B cell (primary cell): ENCODE measurements at regions not wholly inside any gene's neighbourhood (a gene's known extent, or its start where the extent isn't known, plus 50 kb on each side); places are given as distances from the start of the nearest gene placed in this dataset.

Experiments
- ATAC-seq: fragments of 200-7000 bp; cut with Tn5 transposase; one replicate; pipeline ENCODE4 v1.10.0; 2021; ENCODE audit warnings: low read depth, mild to moderate bottlenecking, moderate number of reproducible peaks, moderate library complexity
- CTCF ChIA-PET: fragments of 350-600 bp; sonication (Branson Sonifier 250); formaldehyde crosslinking; loops from one replicate; lab custom pipeline; 2021; ENCODE audit warnings: antibody characterized with exemption, inconsistent platforms; lab: Charles Lee
- POLR2A ChIA-PET: fragments of 350-600 bp; sonication (Branson Sonifier 250); formaldehyde crosslinking; loops from one replicate; lab custom pipeline; 2021; ENCODE audit warnings: antibody characterized with exemption; lab: Charles Lee
- DNase-seq: peaks from one replicate; pipeline ENCODE4 v3.0.0; 2013
- H2AFZ ChIP-seq: 2 replicates; pipeline ENCODE4 v1.6.1; 2012; ENCODE audit warnings: mild to moderate bottlenecking, low read depth, low read length; ENCODE audit not compliant: insufficient read depth, poor library complexity, severe bottlenecking
- H3K27ac ChIP-seq, 2 donors: 1 replicate in 1 of 2; 2 replicates in 1 of 2; pipeline ENCODE4 v1.5.1; 2012 to 2013; ENCODE audit warnings: low read length in 2 of 2, mild to moderate bottlenecking in 2 of 2, moderate library complexity in 1 of 2
- H3K27me3 ChIP-seq, 4 experiments: fragments of 200-600 bp in 1 of 4; sonication (generic) in 1 of 4; replicated peaks in 1 of 4; 1 replicate in 2 of 4; 2 replicates in 2 of 4; pipeline versions ENCODE4 v1.6.1 to v1.7.0; 2013 to 2016; ENCODE audit warnings: low read length in 3 of 4, mild to moderate bottlenecking in 2 of 4, mixed read lengths in 1 of 4, moderate library complexity in 1 of 4; ENCODE audit not compliant: insufficient read depth in 4 of 4, control insufficient read depth in 3 of 4; ENCODE audit errors: control extremely low read depth in 1 of 4
- H3K36me3 ChIP-seq, 2 experiments: replicated peaks in 1 of 2; 1 replicate in 1 of 2; 2 replicates in 1 of 2; pipeline versions ENCODE4 v1.6.1 to v1.7.1; 2013; ENCODE audit warnings: low read length in 1 of 2; ENCODE audit not compliant: insufficient read depth in 2 of 2, control insufficient read depth in 1 of 2; ENCODE audit errors: control extremely low read depth in 1 of 2, extremely low read depth in 1 of 2
- H3K4me1 ChIP-seq, 2 donors: fragments of 200-600 bp in 1 of 2; sonication (generic) in 1 of 2; 1 replicate in 1 of 2; 2 replicates in 1 of 2; pipeline versions ENCODE4 v1.5.1 to v1.6.1; 2013 to 2017; ENCODE audit warnings: low read length in 2 of 2; ENCODE audit not compliant: control insufficient read depth in 2 of 2, insufficient read depth in 2 of 2
- H3K4me2 ChIP-seq: replicated peaks from 2 replicates; pipeline ENCODE3; 2012; ENCODE audit warnings: mild to moderate bottlenecking, low read depth, low read length; ENCODE audit not compliant: poor library complexity, severe bottlenecking
- H3K4me3 ChIP-seq, 5 experiments: fragments of 200-600 bp in 1 of 5; sonication (generic) in 1 of 5; 1 replicate in 3 of 5; 2 replicates in 2 of 5; pipeline versions ENCODE4 v1.5.1 to v1.7.0; 2011 to 2016; ENCODE audit warnings: low read length in 4 of 5, mild to moderate bottlenecking in 4 of 5, low read depth in 2 of 5, control low read depth in 1 of 5, moderate library complexity in 1 of 5; ENCODE audit not compliant: insufficient read depth in 1 of 5; ENCODE audit errors: control extremely low read depth in 1 of 5, extremely low read depth in 1 of 5
- H3K79me2 ChIP-seq: fragments of 200-600 bp; sonication (generic); one replicate; pipeline ENCODE4 v1.6.0; 2016; ENCODE audit warnings: low read length; ENCODE audit not compliant: control insufficient read depth, insufficient read depth
- H3K9ac ChIP-seq: fragments of 200-600 bp; sonication (generic); 2 replicates; pipeline ENCODE4 v1.6.1; 2017; ENCODE audit warnings: mild to moderate bottlenecking, low read length, moderate library complexity
- H3K9me3 ChIP-seq, 3 donors: one replicate each; pipeline versions ENCODE4 v1.6.1 to v1.7.1; 2013; ENCODE audit warnings: low read length in 2 of 3; ENCODE audit not compliant: control insufficient read depth in 2 of 3, insufficient read depth in 1 of 3; ENCODE audit errors: control extremely low read depth in 1 of 3
- H4K20me1 ChIP-seq: 2 replicates; pipeline ENCODE4 v1.6.0; 2012; ENCODE audit warnings: mild to moderate bottlenecking, low read length; ENCODE audit not compliant: insufficient read depth, control insufficient read depth, poor library complexity, severe bottlenecking
- H3K27ac Mint-ChIP-seq: one replicate; pipeline ENCODE4 v1.8.0; 2021; ENCODE audit warnings: mixed read lengths
- H3K27me3 Mint-ChIP-seq: one replicate; pipeline ENCODE4 v1.8.0; 2021; ENCODE audit warnings: mixed read lengths
- H3K4me1 Mint-ChIP-seq: one replicate; pipeline ENCODE4 v1.8.0; 2021; ENCODE audit warnings: mixed read lengths
- H3K4me3 Mint-ChIP-seq: one replicate; pipeline ENCODE4 v1.8.0; 2021; ENCODE audit warnings: mixed read lengths
- H3K9me3 Mint-ChIP-seq: one replicate; pipeline ENCODE4 v1.8.0; 2022; ENCODE audit warnings: mixed read lengths; ENCODE audit not compliant: insufficient read depth
- EZH2 ChIP-seq: IDR thresholded peaks from 2 replicates; pipeline ENCODE4 v1.6.1; 2012; ENCODE audit warnings: borderline replicate concordance, low read depth, mild to moderate bottlenecking, moderate library complexity, low read length; ENCODE audit not compliant: insufficient read depth, poor library complexity, severe bottlenecking
- WGBS: methylation state at CpG from one replicate; pipeline ENCODE4 v1.1.5; 2013; ENCODE audit warnings: missing lambda C conversion rate; ENCODE audit not compliant: insufficient coverage; 5-methylcytosine and 5-hydroxymethylcytosine counted together
- intact Hi-C: fragments of 100-400 bp; cut with micrococcal nuclease; formaldehyde crosslinking; loops from one replicate; pipeline ENCODE4 v1.10.0; 2022
- TF ChIP-seq, protein P1 (sequence below): fragments of 200-600 bp; IDR thresholded peaks from one replicate; pipeline ENCODE4 v1.8.0; 2022; ENCODE audit warnings: antibody characterized with exemption, mild to moderate bottlenecking

DNA sequence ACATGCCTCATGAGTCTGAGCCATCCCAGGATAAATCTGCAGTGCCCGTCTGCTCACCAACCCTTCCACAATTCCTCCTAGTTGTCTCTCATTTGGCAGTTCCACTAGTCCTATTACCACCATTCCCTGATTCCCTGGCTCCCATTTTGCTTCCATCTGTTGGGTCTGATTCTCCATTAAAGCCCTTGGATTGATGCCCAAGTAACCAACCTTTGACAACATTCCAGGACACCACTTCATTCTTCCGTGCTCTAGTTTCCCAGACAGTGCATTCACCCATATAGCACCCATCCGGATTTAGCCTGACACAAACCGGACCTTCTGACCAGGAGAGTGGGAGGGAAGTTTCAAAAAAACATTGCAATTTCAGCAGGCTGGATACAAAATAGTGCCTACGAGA is 189.4 kb upstream of the PALMD start:
- H3K4me3 Mint-ChIP-seq: no peak overlapping the region
- intact Hi-C loops: no loop called here
- H3K4me1 ChIP-seq: no peaks in the 10 kb centered on the region
- H3K36me3 ChIP-seq: no peaks in the 10 kb centered on the region
- no peaks in the 10 kb centered on the region for H3K27me3 Mint-ChIP-seq
- no peaks in the 10 kb centered on the region for H4K20me1 ChIP-seq
- TF ChIP-seq EZH2: no peak
- TF ChIP-seq, protein P1, sequence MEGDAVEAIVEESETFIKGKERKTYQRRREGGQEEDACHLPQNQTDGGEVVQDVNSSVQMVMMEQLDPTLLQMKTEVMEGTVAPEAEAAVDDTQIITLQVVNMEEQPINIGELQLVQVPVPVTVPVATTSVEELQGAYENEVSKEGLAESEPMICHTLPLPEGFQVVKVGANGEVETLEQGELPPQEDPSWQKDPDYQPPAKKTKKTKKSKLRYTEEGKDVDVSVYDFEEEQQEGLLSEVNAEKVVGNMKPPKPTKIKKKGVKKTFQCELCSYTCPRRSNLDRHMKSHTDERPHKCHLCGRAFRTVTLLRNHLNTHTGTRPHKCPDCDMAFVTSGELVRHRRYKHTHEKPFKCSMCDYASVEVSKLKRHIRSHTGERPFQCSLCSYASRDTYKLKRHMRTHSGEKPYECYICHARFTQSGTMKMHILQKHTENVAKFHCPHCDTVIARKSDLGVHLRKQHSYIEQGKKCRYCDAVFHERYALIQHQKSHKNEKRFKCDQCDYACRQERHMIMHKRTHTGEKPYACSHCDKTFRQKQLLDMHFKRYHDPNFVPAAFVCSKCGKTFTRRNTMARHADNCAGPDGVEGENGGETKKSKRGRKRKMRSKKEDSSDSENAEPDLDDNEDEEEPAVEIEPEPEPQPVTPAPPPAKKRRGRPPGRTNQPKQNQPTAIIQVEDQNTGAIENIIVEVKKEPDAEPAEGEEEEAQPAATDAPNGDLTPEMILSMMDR: no peak
- DNase-seq (no peak), ATAC-seq (no peak)
- no peak overlapping the region for H3K4me3 ChIP-seq
- H3K27ac ChIP-seq: no peak overlapping the region
- peaks cover 0 to 2% (median 0%) of the 10 kb centered on the region in 3 donors for H3K9me3 ChIP-seq
- no peaks in the 10 kb centered on the region for H3K79me2 ChIP-seq
- H3K9ac ChIP-seq: no peak overlapping the region
- WGBS: 94% methylated on average over 2 of the region's 5 CpGs
- no peaks in the 10 kb centered on the region for H3K9me3 Mint-ChIP-seq
- no peak overlapping the region for H2AFZ ChIP-seq
- no peak overlapping the region for H3K27ac Mint-ChIP-seq
- no peaks in the 10 kb centered on the region for H3K27me3 ChIP-seq
- CTCF ChIA-PET: no interaction called here
- no peak overlapping the region for H3K4me2 ChIP-seq
- POLR2A ChIA-PET: no interaction called here
- no peaks in the 10 kb centered on the region for H3K4me1 Mint-ChIP-seq

DNA sequence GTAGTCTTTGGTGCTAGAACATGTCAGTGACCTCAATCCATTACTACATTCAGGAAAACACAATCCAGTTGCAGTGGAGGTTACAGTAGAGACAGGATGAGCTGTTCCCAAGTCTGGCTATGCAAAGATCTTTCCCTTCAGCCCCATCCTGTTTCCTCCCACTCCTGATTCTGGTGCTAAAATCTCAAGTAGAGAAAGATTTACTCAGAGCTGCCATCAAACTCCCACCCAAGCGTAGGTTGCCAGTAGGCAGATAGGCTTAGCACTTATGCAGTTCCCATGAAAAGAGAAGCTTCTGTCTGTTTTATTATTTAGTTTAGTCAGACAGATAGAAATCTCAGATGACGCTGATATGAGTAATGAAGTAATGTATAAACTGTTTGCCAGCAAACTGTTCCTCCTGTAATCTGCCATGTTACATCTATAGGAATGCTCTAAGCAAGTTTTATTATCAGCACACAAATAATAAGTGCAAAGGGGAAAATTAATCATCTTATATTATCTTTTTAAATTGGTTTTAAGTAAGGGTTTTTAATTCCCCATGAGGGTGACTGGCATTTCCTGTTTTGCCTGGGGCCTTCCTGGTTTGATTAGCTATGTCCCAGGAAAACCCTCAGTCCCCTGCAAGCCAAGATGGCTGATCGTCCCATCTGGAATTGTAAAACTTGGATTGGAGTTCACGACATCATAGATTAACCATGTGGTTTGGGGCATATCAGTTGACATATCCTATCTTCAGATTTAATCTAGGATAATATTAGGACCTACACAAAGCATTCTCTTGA is 188.3 kb upstream of the PALMD start:
- DNase-seq: no peak
- intact Hi-C loops: no loop called here
- Histone ChIP-seq H2AFZ (no peak overlapping the region), H3K79me2 (no peaks in the 10 kb centered on the region), H3K9ac (no peak overlapping the region), H3K4me2 (no peak overlapping the region), H3K4me3 (no peak overlapping the region), H3K36me3 (no peaks in the 10 kb centered on the region), H3K4me1 (no peaks in the 10 kb centered on the region), H3K27ac (no peak overlapping the region), H3K9me3 (peaks cover 0 to 4% (median 0%) of the 10 kb centered on the region in 3 donors), H4K20me1 (no peaks in the 10 kb centered on the region), H3K27me3 (no peaks in the 10 kb centered on the region)
- H3K9me3 Mint-ChIP-seq: no peaks in the 10 kb centered on the region
- TF ChIP-seq EZH2: no peak
- TF ChIP-seq, protein P1: no peak
- 86% methylated on average over 1 of the region's 4 CpGs for WGBS
- no peak overlapping the region for H3K4me3 Mint-ChIP-seq
- ATAC-seq: no peak
- no peaks in the 10 kb centered on the region for H3K27me3 Mint-ChIP-seq
- ChIA-PET CTCF (no interaction called here), POLR2A (no interaction called here)
- no peaks in the 10 kb centered on the region for H3K4me1 Mint-ChIP-seq
- H3K27ac Mint-ChIP-seq: no peak overlapping the region
